ENCODE measurements at regions not wholly inside any gene's neighbourhood (a gene's known extent, or its start where the extent isn't known, plus 50 kb on each side); places are given as distances from the start of the nearest gene placed in this dataset.

DNA sequence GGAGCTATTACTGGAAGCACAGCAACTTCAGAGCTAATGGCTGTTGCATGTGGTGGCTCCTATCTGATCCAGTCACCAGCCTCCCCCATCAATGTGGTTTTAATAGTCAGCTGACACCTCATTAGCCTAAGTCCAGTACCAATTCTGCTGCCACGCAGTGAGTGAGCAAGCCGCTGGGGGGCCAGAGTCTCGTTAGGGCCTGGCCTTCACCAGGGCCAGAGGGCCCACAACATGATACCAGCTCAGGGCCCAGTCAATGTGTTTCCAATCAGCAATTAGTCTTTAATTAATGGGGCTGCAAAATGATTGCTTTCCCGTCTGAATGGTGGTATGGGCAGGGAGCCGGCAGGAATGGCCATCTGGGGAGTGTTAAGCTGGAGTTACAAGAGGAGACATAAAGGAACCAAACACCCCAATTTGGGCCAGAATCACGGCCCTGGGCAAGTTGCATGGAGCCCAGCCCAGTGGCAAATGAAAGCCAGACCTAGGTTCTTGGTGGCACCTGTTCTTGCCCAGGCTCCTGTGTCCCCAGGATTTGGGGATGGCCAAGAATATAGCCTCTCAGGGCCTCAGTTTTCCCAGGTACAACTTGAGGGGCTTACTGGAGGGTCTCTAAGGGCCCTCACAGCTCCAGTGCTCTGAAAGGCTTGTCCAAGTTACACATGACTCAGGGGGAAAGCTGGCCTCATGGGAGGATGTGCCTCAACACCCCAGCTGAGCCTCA is 119.2 kb downstream of the EFNB1 start:
- peak in 1 of 2 donors; percentile 24 for DNase-seq (ENCODE audit: low read depth in 2 of 2)
- Histone ChIP-seq H3K27me3 (ENCODE audit: control insufficient read depth, insufficient read depth, low read length) (peaks cover 4% of the 10 kb centered on the region), H3K9me3 (ENCODE audit: control insufficient read depth, insufficient read depth, low read depth, low read length) (no peaks in the 10 kb centered on the region), H2AFZ (ENCODE audit: low read length) (no peak overlapping the region), H3K79me2 (ENCODE audit: control insufficient read depth, insufficient read depth, low read length) (no peaks in the 10 kb centered on the region), H3K36me3 (ENCODE audit: control insufficient read depth, insufficient read depth, low read length) (no peaks in the 10 kb centered on the region), H3K9ac (ENCODE audit: insufficient read depth, low read length) (no peak overlapping the region), H3K4me3 (replicated peaks in 1 of 4; ENCODE audit: control extremely low read depth in 1 of 4, insufficient read depth in 1 of 4, low read depth in 3 of 4, low read length in 4 of 4) (no peak overlapping the region), H3K4me1 (ENCODE audit: control insufficient read depth, extremely low read depth, insufficient read depth, low read length) (peaks cover 6% of the 10 kb centered on the region), H3K27ac (ENCODE audit: insufficient read depth, low read length) (no peak overlapping the region), H3K4me2 (ENCODE audit: extremely low read depth, insufficient read depth, low read length) (no peak overlapping the region), H4K20me1 (ENCODE audit: control insufficient read depth, extremely low read depth, insufficient read depth, low read length) (no peaks in the 10 kb centered on the region)
- no peak for TF ChIP-seq EZH2 (IDR thresholded peaks at IDR 0.05; ENCODE audit: low read length, missing control alignments)
- TF ChIP-seq, protein P1, sequence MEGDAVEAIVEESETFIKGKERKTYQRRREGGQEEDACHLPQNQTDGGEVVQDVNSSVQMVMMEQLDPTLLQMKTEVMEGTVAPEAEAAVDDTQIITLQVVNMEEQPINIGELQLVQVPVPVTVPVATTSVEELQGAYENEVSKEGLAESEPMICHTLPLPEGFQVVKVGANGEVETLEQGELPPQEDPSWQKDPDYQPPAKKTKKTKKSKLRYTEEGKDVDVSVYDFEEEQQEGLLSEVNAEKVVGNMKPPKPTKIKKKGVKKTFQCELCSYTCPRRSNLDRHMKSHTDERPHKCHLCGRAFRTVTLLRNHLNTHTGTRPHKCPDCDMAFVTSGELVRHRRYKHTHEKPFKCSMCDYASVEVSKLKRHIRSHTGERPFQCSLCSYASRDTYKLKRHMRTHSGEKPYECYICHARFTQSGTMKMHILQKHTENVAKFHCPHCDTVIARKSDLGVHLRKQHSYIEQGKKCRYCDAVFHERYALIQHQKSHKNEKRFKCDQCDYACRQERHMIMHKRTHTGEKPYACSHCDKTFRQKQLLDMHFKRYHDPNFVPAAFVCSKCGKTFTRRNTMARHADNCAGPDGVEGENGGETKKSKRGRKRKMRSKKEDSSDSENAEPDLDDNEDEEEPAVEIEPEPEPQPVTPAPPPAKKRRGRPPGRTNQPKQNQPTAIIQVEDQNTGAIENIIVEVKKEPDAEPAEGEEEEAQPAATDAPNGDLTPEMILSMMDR (conservative IDR thresholded peaks at IDR 0.05 in 1 of 2, IDR thresholded peaks at IDR 0.05 in 1 of 2; ENCODE audit: low read depth in 1 of 2, low read length in 2 of 2), result no peak

- Histone ChIP-seq H3K27me3 (ENCODE audit: control insufficient read depth, insufficient read depth, low read length) (peaks cover 4% of the 10 kb centered on the region), H3K4me3 (replicated peaks in 1 of 4; ENCODE audit: control extremely low read depth in 1 of 4, insufficient read depth in 1 of 4, low read depth in 3 of 4, low read length in 4 of 4) (no peak overlapping the region), H3K27ac (ENCODE audit: insufficient read depth, low read length) (no peak overlapping the region), H3K9me3 (ENCODE audit: control insufficient read depth, insufficient read depth, low read depth, low read length) (no peaks in the 10 kb centered on the region), H3K36me3 (ENCODE audit: control insufficient read depth, insufficient read depth, low read length) (no peaks in the 10 kb centered on the region), H3K4me1 (ENCODE audit: control insufficient read depth, extremely low read depth, insufficient read depth, low read length) (peaks cover 6% of the 10 kb centered on the region), H3K79me2 (ENCODE audit: control insufficient read depth, insufficient read depth, low read length) (no peaks in the 10 kb centered on the region), H4K20me1 (ENCODE audit: control insufficient read depth, extremely low read depth, insufficient read depth, low read length) (no peaks in the 10 kb centered on the region), H2AFZ (ENCODE audit: low read length) (no peak overlapping the region), H3K4me2 (ENCODE audit: extremely low read depth, insufficient read depth, low read length) (no peak overlapping the region), H3K9ac (ENCODE audit: insufficient read depth, low read length) (no peak overlapping the region)
- peak; percentile 58 to 83 for DNase-seq (ENCODE audit: low read depth in 2 of 2)
- TF ChIP-seq EZH2 (IDR thresholded peaks at IDR 0.05; ENCODE audit: low read length, missing control alignments), result no peak
- TF ChIP-seq, protein P1 (conservative IDR thresholded peaks at IDR 0.05 in 1 of 2, IDR thresholded peaks at IDR 0.05 in 1 of 2; ENCODE audit: low read depth in 1 of 2, low read length in 2 of 2), result peak; percentile 26 to 54
These were observed 116.9 kb downstream of the EFNB1 start for GRCh38 chrX:68945603-68946228.

DNA sequence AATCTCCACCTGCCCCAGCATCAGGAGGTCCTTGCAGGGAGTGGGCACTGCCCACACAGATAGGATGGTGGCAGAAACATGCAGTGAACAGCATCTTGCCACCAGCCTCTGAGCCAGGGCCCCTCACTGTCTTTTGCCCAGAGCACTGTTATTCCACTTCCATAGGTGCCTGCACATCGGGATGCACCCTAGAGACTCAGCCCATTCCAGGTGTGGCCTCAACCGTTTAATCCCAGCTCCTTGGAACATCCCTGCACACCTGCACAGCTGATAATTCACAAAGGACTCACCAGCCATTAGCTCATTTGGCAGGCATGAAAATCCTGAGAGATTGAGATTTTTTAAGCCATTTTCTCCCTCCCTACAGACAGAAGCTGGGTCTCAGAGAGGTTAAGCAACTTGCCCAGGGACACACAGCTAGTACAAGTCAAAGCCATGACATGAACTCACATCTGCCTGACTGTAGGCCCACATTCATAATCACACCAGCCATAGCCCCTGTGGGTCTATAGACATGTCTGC is 116.3 kb downstream of the EFNB1 start:
- no peak overlapping the region for H3K9ac ChIP-seq (ENCODE audit: insufficient read depth, low read length)
- no peak for DNase-seq (ENCODE audit: low read depth in 2 of 2)
- H3K9me3 ChIP-seq (ENCODE audit: control insufficient read depth, insufficient read depth, low read depth, low read length), result no peaks in the 10 kb centered on the region
- H2AFZ ChIP-seq (ENCODE audit: low read length), result no peak overlapping the region
- H3K4me3 ChIP-seq (replicated peaks in 1 of 4; ENCODE audit: control extremely low read depth in 1 of 4, insufficient read depth in 1 of 4, low read depth in 3 of 4, low read length in 4 of 4), result no peak overlapping the region
- H3K79me2 ChIP-seq (ENCODE audit: control insufficient read depth, insufficient read depth, low read length), result no peaks in the 10 kb centered on the region
- no peak overlapping the region for H3K27ac ChIP-seq (ENCODE audit: insufficient read depth, low read length)
- H3K27me3 ChIP-seq (ENCODE audit: control insufficient read depth, insufficient read depth, low read length), result peaks cover 4% of the 10 kb centered on the region
- H3K4me1 ChIP-seq (ENCODE audit: control insufficient read depth, extremely low read depth, insufficient read depth, low read length), result peaks cover 6% of the 10 kb centered on the region
- H4K20me1 ChIP-seq (ENCODE audit: control insufficient read depth, extremely low read depth, insufficient read depth, low read length), result no peaks in the 10 kb centered on the region
- no peak overlapping the region for H3K4me2 ChIP-seq (ENCODE audit: extremely low read depth, insufficient read depth, low read length)
- no peak for TF ChIP-seq EZH2 (IDR thresholded peaks at IDR 0.05; ENCODE audit: low read length, missing control alignments)
- TF ChIP-seq, protein P1 (conservative IDR thresholded peaks at IDR 0.05 in 1 of 2, IDR thresholded peaks at IDR 0.05 in 1 of 2; ENCODE audit: low read depth in 1 of 2, low read length in 2 of 2), result no peak
- no peaks in the 10 kb centered on the region for H3K36me3 ChIP-seq (ENCODE audit: control insufficient read depth, insufficient read depth, low read length)
